NCI-H1417 (cell line): ENCODE measurements at regions not wholly inside any gene's neighbourhood (a gene's known extent, or its start where the extent isn't known, plus 50 kb on each side); places are given as distances from the start of the nearest gene placed in this dataset.
"Not testable (repeated sequence)": the region's sequence is repeated elsewhere in the genome, so short reads cannot be mapped to it uniquely, and the experiment has no call there.

Experiments
- DNase-seq, 3 experiments: peaks; one replicate each; lab custom pipeline; 2025; lab: John Stamatoyannopoulos, UW

- DNase-seq = no peak
Observed at GRCh38 chr10:111579473-111579872, 502.6 kb downstream of the ADRA2A start.

GRCh38 chr10:111590703-111591102 is 513.9 kb downstream of the ADRA2A start:
- no peak for DNase-seq

GRCh38 chr10:111593578-111593977 is 516.7 kb downstream of the ADRA2A start:
- no peak for DNase-seq

DNA sequence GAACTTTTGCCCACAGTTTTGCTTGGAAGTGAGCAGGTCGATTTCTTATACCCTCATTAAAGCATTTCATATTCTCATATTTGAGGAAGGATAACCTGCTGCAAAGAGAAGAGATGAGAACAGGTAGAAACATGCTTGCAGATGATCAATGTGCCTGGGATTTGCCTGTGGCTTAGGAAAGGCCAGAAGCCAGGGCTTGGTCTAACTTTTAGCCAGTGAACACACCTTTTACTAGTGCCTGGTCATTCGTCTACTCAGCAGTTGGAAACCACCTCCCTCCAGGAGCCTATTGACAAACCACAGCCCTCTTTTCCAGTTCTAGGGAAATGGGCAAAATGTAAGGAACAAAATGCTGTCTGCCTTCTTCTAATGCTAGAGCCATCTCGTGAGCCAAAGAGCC is 518.3 kb downstream of the ADRA2A start:
- no peak for DNase-seq

DNA sequence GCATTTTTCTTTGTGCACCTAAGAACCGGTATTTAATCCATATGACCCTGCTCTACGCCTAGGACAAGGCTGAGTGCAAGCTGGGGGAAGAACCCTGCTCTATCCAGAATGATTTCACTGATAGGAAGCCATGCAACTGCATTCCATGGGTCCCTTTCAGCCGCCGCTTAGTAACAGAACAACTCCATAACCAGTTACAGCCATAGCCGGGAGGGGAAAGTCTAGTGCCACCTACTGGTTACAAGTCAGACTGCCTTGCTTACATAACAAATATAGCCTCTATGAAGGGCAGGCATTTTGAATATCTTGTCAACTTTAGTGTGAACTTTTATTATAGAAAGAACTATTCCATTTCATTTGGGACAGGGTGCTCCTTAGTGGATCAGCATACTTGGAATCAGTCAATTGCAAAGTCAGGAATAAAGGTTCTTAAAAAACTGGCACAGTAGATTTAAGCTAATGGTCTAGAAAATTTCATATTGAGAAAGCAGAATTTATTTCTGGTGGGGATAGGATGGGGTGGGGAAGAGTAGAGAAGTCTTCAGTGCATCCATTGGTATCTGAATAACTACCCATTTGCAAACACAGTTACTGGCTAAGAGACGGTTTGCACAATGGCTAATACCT is 521.7 kb downstream of the ADRA2A start:
- DNase-seq = peak in 2 of 3 experiments; percentile 30 to 49

- DNase-seq = no peak
Observed at GRCh38 chr10:111599943-111600342, 523.1 kb downstream of the ADRA2A start.

GRCh38 chr10:111600772-111601171 is 523.9 kb downstream of the ADRA2A start:
- no peak for DNase-seq

DNA sequence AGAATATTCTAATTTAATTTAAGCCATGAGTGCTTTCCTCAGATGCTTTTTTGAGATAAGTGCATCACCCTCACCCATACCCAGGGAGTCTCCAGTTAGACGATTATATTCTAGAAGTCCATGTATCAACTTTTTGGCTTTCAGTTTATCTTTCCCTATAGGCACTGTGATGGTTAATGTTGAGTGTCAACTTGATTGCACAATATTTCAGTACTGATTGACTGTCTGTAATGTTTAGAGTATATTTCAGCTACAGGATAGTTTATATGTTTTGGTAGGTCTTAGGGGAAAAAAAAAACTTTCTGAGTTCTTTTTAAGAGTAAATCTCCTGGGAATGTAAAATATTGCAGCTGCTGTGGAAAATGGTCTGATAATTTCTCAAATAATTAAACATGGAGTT is 535.4 kb downstream of the ADRA2A start:
- DNase-seq = no peak

DNA sequence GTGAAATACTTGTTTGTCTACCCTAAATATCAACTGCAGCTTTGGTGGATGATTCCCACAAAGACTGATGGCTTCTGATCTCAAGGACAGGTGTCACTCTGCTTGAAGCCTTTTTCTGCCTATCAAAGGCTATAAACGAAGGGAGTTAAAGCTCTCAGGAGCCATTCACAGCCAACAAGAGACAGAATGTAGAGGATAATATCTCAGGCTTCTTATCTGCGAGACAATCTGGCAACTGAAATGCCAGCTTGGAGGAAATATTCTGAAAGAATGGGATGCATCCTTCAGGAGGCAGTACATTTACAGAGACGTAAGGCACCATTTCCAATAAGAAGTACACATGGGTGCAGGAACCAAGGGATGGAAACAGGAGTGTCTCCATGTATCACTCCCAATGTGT is 549.4 kb downstream of the GPAM start:
- DNase-seq = no peak

DNA sequence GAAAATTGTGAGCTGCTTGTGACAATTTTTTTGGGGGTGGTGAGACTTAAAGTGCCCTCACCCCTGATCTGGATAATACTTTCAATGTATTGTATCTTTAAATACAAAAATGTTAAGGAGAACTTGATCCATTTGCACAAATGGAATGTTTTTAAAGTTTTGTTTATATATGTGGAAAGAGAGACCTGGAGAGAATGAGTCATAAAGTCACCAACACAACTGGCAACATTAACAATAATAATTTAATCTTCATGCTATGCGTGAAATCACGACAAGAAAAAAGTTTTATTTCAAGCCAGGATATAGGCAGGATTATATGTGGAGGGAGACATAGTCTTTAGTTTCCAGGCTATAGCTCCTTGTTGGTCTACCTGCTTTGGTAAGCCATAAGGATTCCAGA is 537.5 kb downstream of the GPAM start:
- no peak for DNase-seq

DNA sequence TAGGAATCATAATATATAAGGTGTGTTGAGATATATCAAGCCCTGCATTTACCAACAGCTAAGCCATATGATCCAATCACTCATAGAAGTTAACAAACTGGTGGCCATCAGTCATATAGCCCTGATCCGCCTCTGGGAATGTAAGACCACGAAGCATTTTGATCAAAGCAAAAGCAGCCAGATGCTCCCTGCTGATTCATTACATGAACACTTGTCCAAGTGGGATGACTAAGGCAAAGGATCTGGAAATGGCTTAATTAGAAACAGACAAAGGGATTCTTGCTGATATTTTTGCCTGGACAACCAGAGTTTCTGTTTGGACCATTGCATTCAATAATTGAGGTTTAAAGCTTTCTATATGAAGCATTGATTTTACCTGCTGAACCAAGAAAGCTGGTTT is 535.5 kb downstream of the GPAM start:
- DNase-seq = no peak

- not testable (repeated sequence) for DNase-seq
Observed at GRCh38 chr10:111649080-111649479, 534.5 kb downstream of the GPAM start.

DNA sequence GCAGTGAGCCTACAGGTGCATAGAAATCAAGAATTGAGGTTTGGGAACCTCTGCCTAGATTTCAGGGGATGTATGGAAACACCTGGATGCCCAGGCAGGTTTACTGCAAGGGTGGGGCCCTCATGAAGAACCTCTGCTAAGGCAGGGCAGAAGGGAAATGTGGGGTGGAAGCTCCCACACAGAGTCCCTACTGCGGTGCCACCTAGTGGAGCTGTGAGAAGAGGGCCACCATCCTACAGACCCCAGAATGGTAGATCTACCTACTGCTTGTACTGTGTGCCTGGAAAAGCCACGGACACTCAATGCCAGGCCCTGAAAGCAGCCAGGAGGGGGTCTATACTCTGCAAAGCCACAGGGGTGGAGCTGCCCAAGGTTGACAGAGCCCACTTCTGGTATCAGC is 533.5 kb downstream of the GPAM start:
- no peak for DNase-seq

DNA sequence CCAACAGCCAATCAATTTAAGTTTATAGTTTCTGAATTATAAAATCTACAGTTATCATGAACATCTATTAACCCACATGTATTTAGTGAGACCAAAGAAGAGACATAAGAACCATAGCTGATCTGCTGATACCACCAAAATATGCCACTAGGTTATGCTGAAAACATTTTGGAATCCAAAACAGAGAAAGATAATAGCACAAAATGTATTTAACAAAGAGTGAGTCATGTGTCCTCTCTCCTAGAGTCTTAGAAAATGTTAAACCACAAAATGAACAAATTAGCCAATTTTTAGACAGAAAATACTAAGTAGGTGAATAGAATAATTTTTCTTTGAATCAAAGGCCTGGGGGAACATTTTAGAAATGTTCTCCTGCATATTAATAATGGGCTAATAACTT is 527.5 kb downstream of the GPAM start:
- DNase-seq = no peak

DNA sequence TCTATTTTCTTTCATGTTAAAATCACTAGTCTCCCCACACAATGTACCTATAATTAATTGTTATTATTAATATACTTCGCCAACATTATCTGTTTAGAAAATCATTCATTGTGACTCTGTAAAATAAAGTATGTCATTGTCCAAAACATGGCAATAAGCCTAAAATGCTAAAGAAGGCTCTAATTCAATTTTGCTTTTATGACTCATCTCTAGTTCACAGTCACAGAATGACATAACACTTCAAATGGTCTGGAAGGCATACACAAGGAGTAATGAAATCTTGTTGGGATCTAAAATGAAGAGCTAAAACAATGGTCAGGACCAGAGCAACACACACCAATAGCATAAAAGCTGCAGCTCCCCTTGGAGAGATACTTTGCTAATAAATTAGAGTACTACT is 505.8 kb downstream of the GPAM start:
- no peak for DNase-seq

DNA sequence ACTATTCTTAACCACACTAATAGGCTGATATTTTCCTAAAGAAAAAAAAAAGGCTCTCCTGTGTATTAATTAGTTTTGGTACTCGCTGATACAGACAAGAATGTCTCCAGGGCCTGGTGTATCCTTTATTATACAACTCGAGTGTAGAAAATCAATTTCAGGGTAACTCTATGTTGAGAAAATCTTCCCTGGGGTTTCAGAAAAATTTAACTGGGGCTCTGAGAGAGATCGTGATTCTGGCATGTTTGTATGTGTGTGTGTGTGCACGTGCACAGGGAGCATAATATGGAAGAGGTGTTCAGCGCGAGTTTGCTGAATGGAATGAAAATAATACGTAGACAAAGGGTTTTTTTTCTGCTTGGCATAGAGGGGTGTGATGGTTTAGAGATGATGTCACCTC is 496.8 kb downstream of the GPAM start:
- no peak for DNase-seq

GRCh38 chr10:111698711-111699110 is 484.9 kb downstream of the GPAM start:
- DNase-seq = no peak

GRCh38 chr10:111703986-111704385 is 479.6 kb downstream of the GPAM start:
- no peak for DNase-seq

- no peak for DNase-seq
Observed at GRCh38 chr10:111705021-111705420, 478.5 kb downstream of the GPAM start.

GRCh38 chr10:111706331-111706730 is 477.2 kb downstream of the GPAM start:
- no peak for DNase-seq

DNA sequence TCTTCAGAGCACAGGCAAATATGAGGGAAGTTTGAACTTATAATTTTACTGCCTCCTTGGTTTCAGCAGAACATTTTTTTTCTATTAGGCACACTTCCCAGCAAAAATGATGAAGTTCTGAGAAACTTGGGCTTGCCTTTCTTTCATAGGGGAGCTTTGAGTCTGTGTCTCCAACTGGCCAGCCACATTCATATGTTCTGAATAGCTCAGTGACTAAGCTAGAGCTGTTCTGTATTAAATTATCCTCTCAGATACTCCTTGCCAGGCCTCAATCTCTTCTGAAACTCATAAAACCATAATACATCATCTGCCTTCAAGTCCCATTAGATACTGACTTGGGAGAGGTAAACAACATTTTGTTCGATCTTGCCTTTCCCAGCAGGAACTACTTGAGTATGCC is 476.5 kb downstream of the GPAM start:
- DNase-seq = no peak

DNA sequence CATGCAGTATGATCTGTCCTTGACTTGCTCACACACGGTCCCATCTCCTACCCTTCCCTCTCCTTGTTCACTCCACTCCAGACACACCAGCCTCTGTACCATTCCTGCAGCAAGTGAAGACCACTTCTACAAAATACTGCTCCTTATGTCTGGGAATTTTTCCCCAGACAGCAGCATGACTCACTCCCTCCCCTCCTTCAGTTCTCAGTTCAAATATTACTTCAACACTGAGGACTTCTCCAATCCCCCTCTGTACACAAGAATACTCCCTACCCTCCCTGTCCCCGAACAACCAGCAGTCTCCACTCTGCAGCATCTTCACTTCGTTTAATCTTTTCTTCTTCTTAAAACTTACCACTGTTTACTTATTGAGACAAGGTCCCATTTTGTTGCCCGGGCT is 474.0 kb downstream of the GPAM start:
- DNase-seq = no peak

DNA sequence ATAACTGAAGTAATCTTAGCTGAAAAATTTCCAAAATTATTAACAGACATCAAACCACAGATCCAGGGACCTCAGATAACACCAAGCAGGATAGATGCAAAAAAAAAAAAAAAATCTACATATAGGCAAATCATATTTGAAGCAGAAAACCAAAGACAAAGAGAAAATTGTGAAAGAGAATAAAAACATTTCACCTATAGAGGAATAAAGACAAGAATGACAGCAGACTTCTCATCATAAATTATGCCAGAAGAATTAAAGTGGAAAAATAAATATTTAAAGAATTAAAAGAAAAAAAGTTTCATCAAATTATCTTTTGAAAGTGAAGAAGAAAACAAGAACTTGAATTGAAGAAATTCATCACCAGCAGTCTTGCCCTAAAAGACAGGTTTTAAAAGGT is 467.5 kb downstream of the GPAM start:
- DNase-seq = no peak

DNA sequence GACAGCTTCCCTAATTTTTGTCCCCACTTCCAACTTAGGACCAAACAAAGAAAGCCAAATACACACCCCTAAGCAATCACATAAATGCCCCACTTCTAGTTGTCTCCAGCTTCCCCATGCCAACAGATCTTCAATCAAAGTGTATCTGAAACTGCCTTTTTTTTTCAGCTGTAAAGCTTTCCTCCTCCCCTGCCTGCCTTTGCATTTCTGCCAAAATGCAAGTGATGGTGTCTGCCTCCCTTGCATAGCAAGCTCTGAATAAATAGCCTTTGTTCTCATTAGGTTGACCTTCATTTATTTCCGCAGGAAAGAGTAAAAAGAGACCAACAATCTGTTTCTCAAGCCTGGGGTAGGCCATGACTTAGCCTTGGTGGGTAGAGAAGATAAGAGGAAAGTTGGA is 459.4 kb downstream of the GPAM start:
- no peak for DNase-seq

DNA sequence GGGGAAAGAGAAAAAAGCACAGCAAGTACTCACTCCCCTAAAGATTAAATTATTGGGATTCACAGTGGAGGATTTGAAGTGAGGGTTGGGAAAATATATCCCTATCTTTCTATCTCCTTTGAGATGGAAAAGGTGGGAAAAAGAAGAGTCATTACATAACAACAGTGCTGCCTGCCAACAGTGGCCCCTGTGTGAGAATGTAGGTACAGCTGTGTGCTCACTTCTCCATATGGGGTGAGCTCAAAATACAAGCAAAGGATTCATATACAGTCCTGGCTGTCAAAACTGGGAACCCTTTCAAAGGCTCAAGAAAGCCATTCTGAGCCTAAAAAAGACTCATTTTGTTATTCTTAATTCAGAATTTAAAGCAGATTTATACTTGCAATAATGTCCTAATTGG is 458.5 kb downstream of the GPAM start:
- DNase-seq = no peak
